Endodermal cell (in vitro differentiated cells): ENCODE measurements at regions not wholly inside any gene's neighbourhood (a gene's known extent, or its start where the extent isn't known, plus 50 kb on each side); places are given as distances from the start of the nearest gene placed in this dataset.

Source experiments
- DNase-seq: peaks from one replicate; pipeline ENCODE4 v3.0.0-alpha.2; 2017
- H3K27ac ChIP-seq: 2 replicates; pipeline ENCODE4 v1.5.1; 2013; ENCODE audit warnings: mild to moderate bottlenecking, low read depth, low read length, moderate library complexity
- H3K27me3 ChIP-seq: 2 replicates; pipeline ENCODE4 v1.6.1; 2013; ENCODE audit warnings: mild to moderate bottlenecking, low read length, moderate library complexity; ENCODE audit not compliant: insufficient read depth, control insufficient read depth, poor library complexity, severe bottlenecking
- H3K36me3 ChIP-seq: 2 replicates; pipeline ENCODE4 v1.7.0; 2013; ENCODE audit warnings: mild to moderate bottlenecking, low read length, moderate library complexity; ENCODE audit not compliant: control insufficient read depth, insufficient read depth
- H3K4me1 ChIP-seq: one replicate; pipeline ENCODE4 v1.7.0; 2013; ENCODE audit warnings: low read length; ENCODE audit not compliant: control insufficient read depth, insufficient read depth
- H3K4me3 ChIP-seq: 2 replicates; pipeline ENCODE4 v1.5.1; 2013; ENCODE audit warnings: mild to moderate bottlenecking, low read length, moderate library complexity
- H3K9ac ChIP-seq: 2 replicates; pipeline ENCODE4 v1.6.1; 2013; ENCODE audit warnings: mild to moderate bottlenecking, low read length, moderate library complexity; ENCODE audit not compliant: poor library complexity, severe bottlenecking; ENCODE audit errors: extremely low read depth
- H3K9me3 ChIP-seq: 2 replicates; pipeline ENCODE4 v1.6.1; 2013; ENCODE audit warnings: mild to moderate bottlenecking, low read length, moderate library complexity; ENCODE audit not compliant: control insufficient read depth
- H3K27ac Mint-ChIP-seq: 2 replicates; pipeline ENCODE4 v1.8.0; 2020; ENCODE audit warnings: mixed read lengths
- H3K27me3 Mint-ChIP-seq: 2 replicates; pipeline ENCODE4 v1.8.0; 2021; ENCODE audit warnings: mild to moderate bottlenecking, mixed read lengths; ENCODE audit not compliant: insufficient read depth
- H3K36me3 Mint-ChIP-seq: 2 replicates; pipeline ENCODE4 v1.8.0; 2020; ENCODE audit warnings: low read depth, mixed read lengths
- H3K4me1 Mint-ChIP-seq: 2 replicates; pipeline ENCODE4 v1.8.0; 2020; ENCODE audit warnings: mixed read lengths
- H3K4me3 Mint-ChIP-seq: 2 replicates; pipeline ENCODE4 v1.8.0; 2020; ENCODE audit warnings: mild to moderate bottlenecking, moderate library complexity, mixed read lengths
- H3K9me3 Mint-ChIP-seq: 2 replicates; pipeline ENCODE4 v1.8.0; 2020; ENCODE audit warnings: mild to moderate bottlenecking, mixed read lengths
- CTCF ChIP-seq: fragments of 200-600 bp; sonication (generic); conservative IDR thresholded peaks from 2 replicates; pipeline ENCODE4 v1.5.0; 2021; ENCODE audit warnings: antibody characterized with exemption, mild to moderate bottlenecking
- WGBS, 2 experiments: methylation state at CpG; one replicate each; pipeline versions ENCODE4 v1.1.5 to v1.1.7; 2013; ENCODE audit warnings: missing lambda C conversion rate in 2 of 2, mixed read lengths in 1 of 2; ENCODE audit not compliant: insufficient coverage in 1 of 2, insufficient read length in 1 of 2; 5-methylcytosine and 5-hydroxymethylcytosine counted together

DNA sequence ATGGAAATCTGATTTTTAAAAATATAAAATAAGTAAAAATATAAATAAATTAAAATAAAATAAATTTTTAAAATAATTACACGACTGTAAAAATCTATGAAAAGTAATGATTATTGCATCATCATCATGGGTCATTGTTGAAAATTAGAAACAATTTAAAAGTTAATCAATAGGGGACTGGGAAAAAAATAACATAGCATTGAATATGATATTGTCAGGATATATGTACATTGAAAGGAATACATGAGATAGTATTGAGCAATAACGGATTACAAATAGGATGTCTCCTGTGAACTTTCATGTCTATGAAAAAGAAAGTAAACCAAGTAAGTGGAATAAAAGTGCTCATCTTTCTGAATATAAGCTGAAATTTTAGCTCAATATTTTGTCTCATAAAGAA lies 566.8 kb upstream of the HTR2C start:
- peaks cover 25% of the 10 kb centered on the region for H3K4me1 Mint-ChIP-seq
- H3K4me1 ChIP-seq, result no peaks in the 10 kb centered on the region
- no peak overlapping the region for H3K27ac Mint-ChIP-seq
- peaks cover 7% of the 10 kb centered on the region for H3K9me3 Mint-ChIP-seq
- H3K27ac ChIP-seq, result no peak overlapping the region
- no peak for DNase-seq
- H3K9ac ChIP-seq, result no peak overlapping the region
- no peaks in the 10 kb centered on the region for H3K27me3 ChIP-seq
- no peaks in the 10 kb centered on the region for H3K27me3 Mint-ChIP-seq
- peaks cover 44% of the 10 kb centered on the region for H3K36me3 Mint-ChIP-seq
- no peak overlapping the region for H3K4me3 ChIP-seq
- no peaks in the 10 kb centered on the region for H3K36me3 ChIP-seq
- no peak for TF ChIP-seq CTCF
- WGBS, 2 experiments, result 83% methylated on average over 1 of the region's 2 CpGs; no CpG with 5 or more reads in 1 of the 2 experiments
- no peak overlapping the region for H3K4me3 Mint-ChIP-seq
- no peaks in the 10 kb centered on the region for H3K9me3 ChIP-seq

- H3K27ac Mint-ChIP-seq, result peak overlapping the region; percentile 4
- H3K9ac ChIP-seq, result no peak overlapping the region
- H3K9me3 ChIP-seq, result no peaks in the 10 kb centered on the region
- no peaks in the 10 kb centered on the region for H3K36me3 ChIP-seq
- peaks cover 7% of the 10 kb centered on the region for H3K9me3 Mint-ChIP-seq
- H3K36me3 Mint-ChIP-seq, result peaks cover 39% of the 10 kb centered on the region
- no peaks in the 10 kb centered on the region for H3K4me1 ChIP-seq
- H3K4me3 Mint-ChIP-seq, result no peak overlapping the region
- WGBS, 2 experiments, result 71 to 90% methylated on average over 1 to 6 of the region's 6 CpGs
- H3K4me3 ChIP-seq, result no peak overlapping the region
- H3K27me3 Mint-ChIP-seq, result no peaks in the 10 kb centered on the region
- H3K4me1 Mint-ChIP-seq, result peaks cover 25% of the 10 kb centered on the region
- TF ChIP-seq CTCF, result no peak
- no peak overlapping the region for H3K27ac ChIP-seq
- H3K27me3 ChIP-seq, result no peaks in the 10 kb centered on the region
- DNase-seq, result no peak
Observed at GRCh38 chrX:114015966-114016365, 567.9 kb upstream of the HTR2C start.

- Histone ChIP-seq H3K4me1 (no peaks in the 10 kb centered on the region), H3K27me3 (no peaks in the 10 kb centered on the region), H3K4me3 (no peak overlapping the region), H3K36me3 (no peaks in the 10 kb centered on the region), H3K27ac (no peak overlapping the region), H3K9ac (no peak overlapping the region), H3K9me3 (no peaks in the 10 kb centered on the region)
- no peak overlapping the region for H3K4me3 Mint-ChIP-seq
- H3K27ac Mint-ChIP-seq, result no peak overlapping the region
- H3K27me3 Mint-ChIP-seq, result no peaks in the 10 kb centered on the region
- 90% methylated on average over 3 of the region's 3 CpGs; no CpG with 5 or more reads in 1 of the 2 experiments for WGBS, 2 experiments
- peaks cover 1% of the 10 kb centered on the region for H3K4me1 Mint-ChIP-seq
- DNase-seq, result no peak
- no peaks in the 10 kb centered on the region for H3K9me3 Mint-ChIP-seq
- no peak for TF ChIP-seq CTCF
- H3K36me3 Mint-ChIP-seq, result peaks cover 17% of the 10 kb centered on the region
Observed at GRCh38 chrX:114006664-114007063, 577.2 kb upstream of the HTR2C start.
